GM12864 (cell line): ENCODE measurements at regions not wholly inside any gene's neighbourhood (a gene's known extent, or its start where the extent isn't known, plus 50 kb on each side); places are given as distances from the start of the nearest gene placed in this dataset.

Experiments
- DNase-seq: peaks from one replicate; pipeline ENCODE4 v3.0.0-alpha.2; 2011; ENCODE audit warnings: low read depth
- H3K4me3 ChIP-seq: 2 replicates; pipeline ENCODE4 v1.5.1; 2011; ENCODE audit warnings: mild to moderate bottlenecking, low read depth, low read length, control low read depth
- CTCF ChIP-seq: IDR thresholded peaks from 2 replicates; pipeline ENCODE4 v1.5.1; 2011; ENCODE audit warnings: low read depth, mild to moderate bottlenecking, moderate library complexity, low read length, control low read depth, inconsistent platforms; ENCODE audit errors: missing control alignments

- H3K4me3 ChIP-seq: no peak overlapping the region
Observed at GRCh38 chr2:164115806-164116205, 380.0 kb upstream of the FIGN start.

GRCh38 chr2:164114937-164115336 is 379.1 kb upstream of the FIGN start:
- DNase-seq: no peak
- no peak for TF ChIP-seq CTCF

More at GRCh38 chr2:164115806-164116205, 380.0 kb upstream of the FIGN start:
- no peak for DNase-seq
- TF ChIP-seq CTCF: no peak

GRCh38 chr2:164112105-164112504 is 376.3 kb upstream of the FIGN start:
- DNase-seq: no peak
- H3K4me3 ChIP-seq: no peak overlapping the region
- TF ChIP-seq CTCF: no peak

More at GRCh38 chr2:164114937-164115336, 379.1 kb upstream of the FIGN start:
- no peak overlapping the region for H3K4me3 ChIP-seq

- DNase-seq: no peak
- TF ChIP-seq CTCF: no peak
- no peak overlapping the region for H3K4me3 ChIP-seq
Observed at GRCh38 chr2:164110515-164110914, 374.7 kb upstream of the FIGN start.

GRCh38 chr2:164109006-164109405 is 373.2 kb upstream of the FIGN start:
- no peak overlapping the region for H3K4me3 ChIP-seq
- no peak for DNase-seq
- no peak for TF ChIP-seq CTCF

- H3K4me3 ChIP-seq: no peak overlapping the region
- DNase-seq: no peak
- TF ChIP-seq CTCF: no peak
Observed at GRCh38 chr2:164103271-164103670, 367.5 kb upstream of the FIGN start.

GRCh38 chr2:164102366-164102765 is 366.6 kb upstream of the FIGN start:
- H3K4me3 ChIP-seq: no peak overlapping the region
- no peak for DNase-seq
- no peak for TF ChIP-seq CTCF
